GM12878 (cell line): ENCODE measurements at regions not wholly inside any gene's neighbourhood (a gene's known extent, or its start where the extent isn't known, plus 50 kb on each side); places are given as distances from the start of the nearest gene placed in this dataset.

Experiments
- BACH1 ChIP-seq: fragments of 450-650 bp; IDR thresholded peaks from 2 replicates; pipeline ENCODE4 v1.6.1; 2017; ENCODE audit warnings: mild to moderate bottlenecking, borderline replicate concordance
- CHD4 ChIP-seq: fragments of 200-600 bp; sonication (generic); IDR thresholded peaks from 2 replicates; pipeline ENCODE4 v1.6.1; 2016; ENCODE audit warnings: mild to moderate bottlenecking
- CTCF ChIP-seq, 3 experiments: IDR thresholded peaks in 2 of 3; conservative IDR thresholded peaks in 1 of 3; 2 replicates each; pipeline ENCODE4 v1.5.1; 2011; ENCODE audit warnings: low read depth in 3 of 3, low read length in 3 of 3, mild to moderate bottlenecking in 3 of 3, control low read depth in 2 of 3, moderate library complexity in 2 of 3, inconsistent platforms in 1 of 3, mixed read lengths in 1 of 3; ENCODE audit not compliant: control insufficient read depth in 2 of 3, insufficient read depth in 1 of 3; ENCODE audit errors: extremely low read depth in 1 of 3
- FOXM1 ChIP-seq: IDR thresholded peaks from 2 replicates; pipeline ENCODE4 v1.6.1; 2012; ENCODE audit warnings: low read depth, mild to moderate bottlenecking, inconsistent platforms, low read length, moderate library complexity
- GABPA ChIP-seq: IDR thresholded peaks from 2 replicates; pipeline ENCODE4 v1.6.1; 2014; ENCODE audit warnings: antibody characterized with exemption, low read depth, mild to moderate bottlenecking, inconsistent platforms
- MXI1 ChIP-seq: fragments of 150-350 bp; IDR thresholded peaks from 2 replicates; pipeline ENCODE4 v1.6.1; 2011; ENCODE audit warnings: low read depth, mild to moderate bottlenecking, inconsistent platforms, low read length, improper control_type of control experiment
- NFYB ChIP-seq: IDR thresholded peaks from 2 replicates; pipeline ENCODE4 v1.6.1; 2011; ENCODE audit warnings: low read depth, mild to moderate bottlenecking, low read length, improper control_type of control experiment, moderate library complexity; ENCODE audit not compliant: insufficient read depth
- POLR2A ChIP-seq: IDR thresholded peaks from 2 replicates; pipeline ENCODE4 v1.6.1; 2011; ENCODE audit warnings: low read depth, mild to moderate bottlenecking, low read length
- POLR2AphosphoS2 ChIP-seq: IDR thresholded peaks from 2 replicates; pipeline ENCODE4 v1.6.1; 2011; ENCODE audit warnings: low read depth, mild to moderate bottlenecking, low read length, improper control_type of control experiment, moderate library complexity
- POLR2AphosphoS5 ChIP-seq: IDR thresholded peaks from 2 replicates; pipeline ENCODE4 v1.6.1; 2011; ENCODE audit warnings: mild to moderate bottlenecking, low read length, inconsistent platforms
- RAD21 ChIP-seq: IDR thresholded peaks from 2 replicates; pipeline ENCODE4 v1.6.1; 2011; ENCODE audit warnings: mild to moderate bottlenecking, low read depth, low read length, moderate library complexity; ENCODE audit not compliant: insufficient read depth
- SREBF2 ChIP-seq: IDR thresholded peaks from 2 replicates; pipeline ENCODE4 v1.6.1; 2012; ENCODE audit warnings: mild to moderate bottlenecking, low read length
- USF2 ChIP-seq: IDR thresholded peaks from 2 replicates; pipeline ENCODE4 v1.6.1; 2011; ENCODE audit warnings: low read depth, low read length, improper control_type of control experiment, borderline replicate concordance

- TF ChIP-seq RAD21 (no peak), POLR2A (no peak), BACH1 (no peak), POLR2AphosphoS5 (no peak), NFYB (no peak), POLR2AphosphoS2 (no peak), FOXM1 (no peak), CHD4 (no peak), GABPA (no peak), CTCF (IDR thresholded peaks at IDR 0.05 in 2 of 3, conservative IDR thresholded peaks at IDR 0.05 in 1 of 3; ENCODE audit: control insufficient read depth in 2 of 3, extremely low read depth in 1 of 3, insufficient read depth in 1 of 3, low read depth in 3 of 3, low read length in 3 of 3) (no peak), USF2 (no peak), SREBF2 (no peak), MXI1 (no peak)
These were observed 236.4 kb downstream of the VRK1 start for GRCh38 chr14:97033556-97034081.
